Activated CD4-positive, alpha-beta T cell treated with anti-CD3 and anti-CD28 coated beads for 36 hours (primary cell): ENCODE measurements at regions not wholly inside any gene's neighbourhood (a gene's known extent, or its start where the extent isn't known, plus 50 kb on each side); places are given as distances from the start of the nearest gene placed in this dataset.
"Not testable (repeated sequence)": the region's sequence is repeated elsewhere in the genome, so short reads cannot be mapped to it uniquely, and the experiment has no call there.

Source experiments
- ATAC-seq: fragments of 200-7000 bp; cut with Tn5 transposase; one replicate; pipeline ENCODE4 v1.10.0; 2021; ENCODE audit warnings: mild to moderate bottlenecking, moderate library complexity
- CTCF ChIA-PET: fragments of 350-600 bp; sonication (Branson Sonifier 250); formaldehyde crosslinking; loops from one replicate; lab custom pipeline; 2021; ENCODE audit warnings: antibody characterized with exemption; lab: Charles Lee
- POLR2A ChIA-PET: fragments of 350-600 bp; sonication (Branson Sonifier 250); formaldehyde crosslinking; loops from one replicate; lab custom pipeline; 2021; ENCODE audit warnings: antibody characterized with exemption, inconsistent platforms; lab: Charles Lee
- DNase-seq: peaks from one replicate; pipeline ENCODE4 v3.0.0-alpha.2; 2020
- H3K27ac Mint-ChIP-seq: one replicate; pipeline ENCODE4 v1.8.0; 2021; ENCODE audit warnings: mixed read lengths
- H3K27me3 Mint-ChIP-seq: one replicate; pipeline ENCODE4 v1.8.0; 2021; ENCODE audit warnings: mixed read lengths
- H3K36me3 Mint-ChIP-seq: one replicate; pipeline ENCODE4 v1.8.0; 2021; ENCODE audit warnings: low read depth, mixed read lengths
- H3K4me1 Mint-ChIP-seq: one replicate; pipeline ENCODE4 v1.8.0; 2021; ENCODE audit warnings: mixed read lengths
- H3K4me3 Mint-ChIP-seq: one replicate; pipeline ENCODE4 v1.8.0; 2021; ENCODE audit warnings: mild to moderate bottlenecking, moderate library complexity, mixed read lengths
- H3K9me3 Mint-ChIP-seq: one replicate; pipeline ENCODE4 v1.8.0; 2021; ENCODE audit warnings: low read depth, mixed read lengths
- intact Hi-C, 2 experiments: fragments of 100-400 bp; cut with DNase I in 1 of 2; cut with micrococcal nuclease in 1 of 2; formaldehyde crosslinking; loops; one replicate each; pipeline versions ENCODE4 v1.14.2 to v1.15.1; 2022 to 2024; cut with DNase I, micrococcal nuclease

DNA sequence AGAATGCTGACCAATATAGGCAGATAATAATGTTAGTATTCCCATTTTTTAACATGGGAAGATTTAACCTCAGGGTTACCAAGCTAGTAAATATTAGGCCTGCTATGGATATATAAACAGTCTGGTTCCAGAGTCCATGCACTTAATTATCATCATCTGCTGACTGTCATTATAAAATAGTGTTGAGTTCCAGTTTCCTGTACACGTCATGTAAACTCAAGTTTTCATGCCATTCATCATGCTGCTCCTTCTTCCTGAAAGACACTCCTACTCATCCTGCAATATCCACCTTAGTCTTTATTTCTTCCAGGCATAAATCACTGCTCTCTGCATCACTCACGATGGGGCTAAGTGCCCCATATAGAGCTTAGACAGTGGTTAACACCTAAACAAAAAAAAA, 420.8 kb upstream of the SPHKAP start:
- no peak overlapping the region for H3K27ac Mint-ChIP-seq
- CTCF ChIA-PET, result interaction anchor here (0.5 kb wide), 1 partner anchor 51 kb away, joined by 3 read pairs; no protein-coding TSS in a partner anchor
- DNase-seq (no peak), ATAC-seq (no peak)
- peaks cover 4% of the 10 kb centered on the region for H3K9me3 Mint-ChIP-seq
- H3K36me3 Mint-ChIP-seq, result no peaks in the 10 kb centered on the region
- H3K27me3 Mint-ChIP-seq, result no peaks in the 10 kb centered on the region
- H3K4me1 Mint-ChIP-seq, result no peaks in the 10 kb centered on the region
- H3K4me3 Mint-ChIP-seq, result no peak overlapping the region
- intact Hi-C loops, result no loop called here
- POLR2A ChIA-PET, result no interaction called here

DNA sequence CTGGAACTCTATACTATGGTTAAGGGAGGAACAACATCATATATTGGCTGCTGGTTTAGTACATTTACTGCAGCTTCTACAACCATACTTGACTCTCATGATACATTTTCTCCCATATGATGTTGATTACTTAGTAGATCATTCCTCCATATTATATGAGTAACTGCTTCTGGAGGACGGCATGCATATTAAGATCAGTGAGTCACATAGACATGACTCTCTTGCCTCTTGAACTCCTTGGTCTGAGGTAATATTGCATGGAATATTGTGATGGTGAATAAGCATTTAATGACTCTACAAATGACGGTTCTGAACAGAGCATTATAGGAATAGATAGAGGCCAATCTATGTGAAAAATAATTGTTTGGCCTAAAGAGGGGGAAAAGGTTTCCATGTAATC, 418.8 kb upstream of the SPHKAP start:
- Mint-ChIP-seq H3K4me3 (no peak overlapping the region), H3K36me3 (no peaks in the 10 kb centered on the region), H3K27ac (no peak overlapping the region), H3K27me3 (no peaks in the 10 kb centered on the region), H3K9me3 (peaks cover 6% of the 10 kb centered on the region), H3K4me1 (no peaks in the 10 kb centered on the region)
- no peak for DNase-seq
- ATAC-seq, result no peak
- CTCF ChIA-PET, result no interaction called here
- POLR2A ChIA-PET, result no interaction called here
- intact Hi-C loops, result no loop called here

DNA sequence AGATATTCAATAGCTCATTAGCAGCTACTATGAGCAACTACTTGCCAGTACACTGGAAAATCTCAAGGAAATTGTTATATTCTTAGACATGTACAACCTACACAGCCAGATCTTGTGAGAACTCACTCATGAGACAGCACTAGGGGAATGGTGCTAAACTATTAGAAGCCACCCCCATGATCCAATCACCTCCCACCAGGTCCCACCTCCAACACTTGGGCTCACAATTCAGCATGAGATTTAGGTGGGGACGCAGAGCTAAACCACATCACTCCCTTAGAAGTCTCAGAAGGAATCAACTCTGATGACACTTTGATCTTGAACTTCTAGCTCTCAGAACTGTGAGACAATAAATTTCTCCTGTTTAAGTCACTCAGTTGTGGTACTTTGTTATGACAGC, 418.3 kb upstream of the SPHKAP start:
- intact Hi-C loops, result no loop called here
- ChIA-PET POLR2A (no interaction called here), CTCF (no interaction called here)
- H3K4me1 Mint-ChIP-seq, result no peaks in the 10 kb centered on the region
- H3K36me3 Mint-ChIP-seq, result no peaks in the 10 kb centered on the region
- H3K27me3 Mint-ChIP-seq, result no peaks in the 10 kb centered on the region
- ATAC-seq (no peak), DNase-seq (no peak)
- no peak overlapping the region for H3K27ac Mint-ChIP-seq
- H3K4me3 Mint-ChIP-seq, result no peak overlapping the region
- peaks cover 6% of the 10 kb centered on the region for H3K9me3 Mint-ChIP-seq

DNA sequence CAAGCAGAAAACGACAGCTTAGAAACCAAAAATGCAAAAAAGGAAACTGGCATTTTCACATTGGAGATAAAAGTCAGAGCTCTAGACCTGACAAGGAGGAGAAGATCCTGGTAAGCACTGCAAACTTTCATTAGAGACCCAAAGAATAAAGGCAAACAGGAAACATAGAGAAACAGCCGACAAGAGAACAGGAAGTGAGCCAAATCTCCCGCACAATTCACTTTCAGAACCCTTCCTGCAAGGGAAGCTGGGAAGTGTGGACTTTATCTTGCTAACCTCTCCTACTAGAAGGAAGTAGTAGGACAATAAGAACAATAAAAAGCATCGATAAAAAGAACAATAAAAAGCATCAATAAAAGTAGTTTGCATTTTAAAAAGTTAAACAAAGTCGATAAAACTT, 417.8 kb upstream of the SPHKAP start:
- ATAC-seq, result no peak

DNA sequence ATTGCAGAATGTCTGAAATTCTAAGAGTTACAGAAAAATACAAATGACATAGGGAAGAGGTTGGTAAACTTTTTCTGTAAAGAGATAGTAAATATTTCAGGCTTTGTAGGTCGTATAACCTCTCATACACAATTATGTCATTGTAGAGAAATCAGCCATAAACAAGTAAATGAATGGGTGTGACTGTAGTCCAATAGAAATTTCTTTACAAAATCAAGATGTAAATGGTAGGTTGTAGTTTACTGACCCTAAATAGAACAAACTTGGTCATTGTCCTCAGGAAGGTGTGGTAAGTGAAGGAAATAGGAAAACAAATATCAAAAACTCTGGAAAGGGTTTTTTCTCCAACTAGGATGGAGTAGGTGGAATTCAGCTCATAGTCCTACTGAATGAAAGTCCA, 415.5 kb upstream of the SPHKAP start:
- no peak for DNase-seq
- CTCF ChIA-PET, result no interaction called here
- no peak overlapping the region for H3K27ac Mint-ChIP-seq

More for the DNA sequence above, 417.8 kb upstream of the SPHKAP start:
- Mint-ChIP-seq H3K9me3 (peaks cover 6% of the 10 kb centered on the region), H3K27me3 (no peaks in the 10 kb centered on the region), H3K36me3 (no peaks in the 10 kb centered on the region), H3K27ac (no peak overlapping the region), H3K4me3 (no peak overlapping the region), H3K4me1 (no peaks in the 10 kb centered on the region)
- no peak for DNase-seq
- ChIA-PET POLR2A (no interaction called here), CTCF (no interaction called here)
- intact Hi-C loops, result no loop called here

DNA sequence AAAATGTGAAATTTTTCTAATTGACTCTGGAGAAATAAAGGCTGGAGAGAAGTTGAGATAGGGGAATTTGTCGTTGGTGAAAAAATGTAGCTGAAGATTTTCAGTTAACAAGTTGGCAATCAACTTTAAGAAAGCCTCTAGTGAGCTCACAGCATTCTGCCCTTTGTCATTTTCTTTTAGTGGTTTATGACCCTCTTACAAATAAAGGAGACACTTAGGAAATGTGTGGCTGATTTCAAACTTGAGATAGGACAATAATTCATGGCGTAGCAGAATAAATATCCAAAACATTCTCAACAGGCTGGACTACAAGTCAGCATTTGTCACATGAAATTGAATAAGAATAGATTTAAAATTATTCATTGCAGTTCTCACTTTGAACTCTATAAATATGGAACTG, 412.5 kb upstream of the SPHKAP start:
- Mint-ChIP-seq H3K4me3 (no peak overlapping the region), H3K27ac (no peak overlapping the region), H3K9me3 (peaks cover 10% of the 10 kb centered on the region), H3K4me1 (no peaks in the 10 kb centered on the region), H3K27me3 (no peaks in the 10 kb centered on the region), H3K36me3 (no peaks in the 10 kb centered on the region)
- DNase-seq, result no peak
- intact Hi-C loops, result no loop called here
- POLR2A ChIA-PET, result no interaction called here
- CTCF ChIA-PET, result no interaction called here
- no peak for ATAC-seq

More for the DNA sequence above, 415.5 kb upstream of the SPHKAP start:
- no peaks in the 10 kb centered on the region for H3K36me3 Mint-ChIP-seq
- H3K9me3 Mint-ChIP-seq, result peaks cover 6% of the 10 kb centered on the region
- POLR2A ChIA-PET, result no interaction called here
- intact Hi-C loops, result no loop called here
- H3K4me3 Mint-ChIP-seq, result no peak overlapping the region
- no peak for ATAC-seq
- H3K4me1 Mint-ChIP-seq, result no peaks in the 10 kb centered on the region
- no peaks in the 10 kb centered on the region for H3K27me3 Mint-ChIP-seq

DNA sequence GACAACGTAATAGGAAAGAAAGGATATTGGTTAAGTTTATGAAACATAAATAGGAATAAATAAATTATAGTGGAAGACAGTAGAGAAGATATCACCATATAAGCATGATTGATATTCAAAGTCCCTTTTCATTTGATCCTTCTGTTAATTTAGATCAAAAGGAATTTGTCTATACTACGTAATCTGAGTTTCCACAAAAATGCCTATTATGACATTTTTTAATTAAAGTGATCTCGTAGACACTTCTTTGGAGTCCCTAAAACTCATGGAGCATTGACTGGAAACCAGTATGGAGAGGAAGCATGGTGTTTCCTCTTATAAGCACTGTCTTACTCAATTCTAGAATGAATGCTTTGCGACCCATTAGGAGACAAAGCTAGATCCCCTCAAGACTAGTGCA, 411.4 kb upstream of the SPHKAP start:
- Mint-ChIP-seq H3K36me3 (no peaks in the 10 kb centered on the region), H3K4me1 (no peaks in the 10 kb centered on the region), H3K27ac (no peak overlapping the region), H3K27me3 (no peaks in the 10 kb centered on the region), H3K4me3 (no peak overlapping the region), H3K9me3 (peaks cover 12% of the 10 kb centered on the region)
- DNase-seq (no peak), ATAC-seq (no peak)
- intact Hi-C loops, result no loop called here
- ChIA-PET POLR2A (no interaction called here), CTCF (no interaction called here)

DNA sequence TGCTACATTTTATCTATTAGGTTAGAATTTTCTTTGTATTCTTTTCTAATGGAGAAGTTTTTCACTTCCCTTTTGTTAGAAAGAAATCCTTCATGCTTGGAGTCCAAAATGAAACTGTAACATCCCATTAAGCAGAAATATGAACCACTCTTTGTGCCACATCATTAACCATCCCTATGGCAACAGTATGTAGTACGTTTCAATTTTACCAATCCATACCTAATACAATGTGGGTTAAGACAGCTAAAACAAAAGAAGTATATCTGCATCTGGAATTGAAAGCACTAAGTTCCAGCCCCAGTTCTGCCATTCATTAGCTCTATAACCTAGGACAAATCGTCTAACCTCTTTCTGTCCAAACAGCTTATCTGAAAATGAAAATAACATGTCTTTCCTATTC, 409.2 kb upstream of the SPHKAP start:
- CTCF ChIA-PET, result no interaction called here
- no peak overlapping the region for H3K27ac Mint-ChIP-seq
- H3K4me1 Mint-ChIP-seq, result no peaks in the 10 kb centered on the region
- no peaks in the 10 kb centered on the region for H3K27me3 Mint-ChIP-seq
- H3K9me3 Mint-ChIP-seq, result peaks cover 11% of the 10 kb centered on the region
- no peaks in the 10 kb centered on the region for H3K36me3 Mint-ChIP-seq
- POLR2A ChIA-PET, result no interaction called here
- ATAC-seq (no peak), DNase-seq (no peak)
- intact Hi-C loops, result no loop called here
- no peak overlapping the region for H3K4me3 Mint-ChIP-seq

DNA sequence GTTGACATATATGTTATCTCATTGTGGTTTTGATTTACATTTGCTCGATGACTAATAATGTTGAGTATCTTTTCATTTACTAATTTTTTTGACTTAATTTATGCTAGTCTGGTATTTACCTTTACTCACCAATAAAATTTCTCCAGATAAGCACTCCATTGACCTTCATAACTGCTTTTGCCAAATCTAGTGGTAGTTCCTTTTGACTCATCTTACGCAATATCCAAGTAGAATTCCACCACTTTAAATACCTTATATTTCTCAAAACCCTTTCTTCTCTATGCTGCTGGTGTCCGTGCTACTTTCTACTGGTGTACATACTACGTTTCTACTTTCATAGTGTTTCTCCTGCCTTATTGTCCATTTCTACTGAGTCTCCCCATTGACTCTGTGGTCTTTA, 407.6 kb upstream of the SPHKAP start:
- CTCF ChIA-PET, result no interaction called here
- peaks cover 11% of the 10 kb centered on the region for H3K9me3 Mint-ChIP-seq
- no peak overlapping the region for H3K4me3 Mint-ChIP-seq

DNA sequence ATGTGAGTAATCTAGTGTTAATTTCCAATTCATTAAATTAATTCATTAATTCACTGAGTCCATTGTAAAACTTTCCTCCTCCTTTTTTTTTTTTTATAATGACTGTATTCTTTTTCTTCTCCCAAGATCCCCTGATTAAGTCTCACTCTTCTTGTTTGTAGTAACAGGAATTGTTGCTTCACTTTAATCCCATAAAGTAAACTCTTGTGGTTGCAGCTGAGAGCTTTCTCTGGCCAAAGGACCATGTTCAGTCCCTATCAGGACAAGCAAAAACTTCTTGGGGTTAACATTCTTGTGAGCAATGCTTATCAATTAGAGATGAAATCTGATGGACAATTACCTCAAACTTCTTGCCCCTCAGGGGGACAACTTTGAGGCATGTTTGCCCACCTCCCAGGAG, 400.2 kb upstream of the SPHKAP start:
- Mint-ChIP-seq H3K36me3 (no peaks in the 10 kb centered on the region), H3K4me1 (no peaks in the 10 kb centered on the region), H3K27ac (no peak overlapping the region), H3K27me3 (no peaks in the 10 kb centered on the region), H3K9me3 (peaks cover 2% of the 10 kb centered on the region), H3K4me3 (no peak overlapping the region)
- ChIA-PET CTCF (no interaction called here), POLR2A (no interaction called here)
- intact Hi-C loops, result no loop called here
- ATAC-seq (no peak), DNase-seq (no peak)

More for the DNA sequence above, 407.6 kb upstream of the SPHKAP start:
- Mint-ChIP-seq H3K27me3 (no peaks in the 10 kb centered on the region), H3K36me3 (no peaks in the 10 kb centered on the region), H3K27ac (no peak overlapping the region), H3K4me1 (no peaks in the 10 kb centered on the region)
- POLR2A ChIA-PET, result no interaction called here
- intact Hi-C loops, result no loop called here
- ATAC-seq (no peak), DNase-seq (no peak)

DNA sequence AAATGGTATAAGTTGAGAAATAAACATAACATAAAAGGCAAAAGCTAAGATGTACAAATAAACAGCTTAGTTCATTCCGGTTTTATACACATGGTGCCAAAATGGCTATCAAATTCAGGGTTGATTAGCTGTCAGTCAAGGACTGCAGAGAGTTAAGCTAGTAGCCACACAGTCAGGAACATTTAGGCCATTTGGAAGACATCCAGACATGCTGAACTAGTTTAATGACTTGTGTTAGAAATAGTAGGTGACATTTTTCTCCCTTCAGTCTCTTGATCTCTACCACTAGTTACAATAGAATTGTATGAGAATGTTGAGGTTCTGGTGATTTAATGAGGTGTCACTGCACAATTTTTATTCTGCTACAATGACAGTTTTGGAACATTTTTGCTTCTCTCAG, 394.4 kb upstream of the SPHKAP start:
- Mint-ChIP-seq H3K4me3 (no peak overlapping the region), H3K36me3 (no peaks in the 10 kb centered on the region), H3K4me1 (no peaks in the 10 kb centered on the region), H3K27ac (no peak overlapping the region), H3K9me3 (peaks cover 2% of the 10 kb centered on the region), H3K27me3 (no peaks in the 10 kb centered on the region)
- POLR2A ChIA-PET, result no interaction called here
- intact Hi-C loops, result no loop called here
- ATAC-seq, result no peak
- CTCF ChIA-PET, result no interaction called here
- DNase-seq, result no peak

DNA sequence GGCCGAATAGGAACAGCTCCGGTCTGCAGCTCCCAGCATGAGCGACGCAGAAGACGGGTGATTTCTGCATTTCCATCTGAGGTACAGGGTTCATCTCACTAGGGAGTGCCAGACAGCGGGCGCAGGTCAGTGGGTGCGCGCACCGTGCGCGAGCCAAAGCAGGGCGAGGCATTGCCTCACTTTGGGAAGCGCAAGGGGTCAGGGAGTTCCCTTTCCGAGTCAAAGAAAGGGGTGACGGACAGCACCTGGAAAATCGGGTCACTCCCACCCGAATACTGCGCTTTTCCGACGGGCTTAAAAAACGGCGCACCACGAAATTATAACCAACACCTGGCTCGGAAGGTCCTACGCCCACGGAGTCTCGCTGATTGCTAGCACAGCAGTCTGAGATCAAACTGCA, 386.8 kb upstream of the SPHKAP start:
- H3K4me3 Mint-ChIP-seq, result not testable (repeated sequence)

DNA sequence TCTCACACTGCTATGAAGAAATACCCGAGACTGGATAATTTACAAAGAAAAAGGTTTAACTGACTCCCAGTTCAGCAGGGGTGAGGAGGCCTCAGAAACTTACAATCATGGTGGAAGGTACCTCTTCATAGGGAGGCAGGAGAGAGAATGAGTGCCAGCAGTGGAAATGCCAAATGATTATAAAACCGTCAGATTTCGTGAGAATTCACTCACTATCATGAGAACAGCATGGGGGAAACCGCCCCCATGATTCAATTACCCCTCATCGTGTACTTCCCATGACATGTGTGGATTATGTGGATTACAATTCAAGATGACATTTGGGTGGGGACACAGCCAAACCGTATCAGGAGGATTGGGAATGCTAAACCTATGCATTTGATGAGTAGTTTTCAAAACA, 380.3 kb upstream of the SPHKAP start:
- POLR2A ChIA-PET, result no interaction called here
- Mint-ChIP-seq H3K36me3 (no peaks in the 10 kb centered on the region), H3K9me3 (peaks cover 7% of the 10 kb centered on the region), H3K27me3 (no peaks in the 10 kb centered on the region), H3K4me3 (no peak overlapping the region), H3K27ac (no peak overlapping the region), H3K4me1 (no peaks in the 10 kb centered on the region)
- DNase-seq (no peak), ATAC-seq (no peak)
- CTCF ChIA-PET, result no interaction called here
- intact Hi-C loops, result no loop called here

More for the DNA sequence above, 386.8 kb upstream of the SPHKAP start:
- intact Hi-C loops, H3K36me3 Mint-ChIP-seq, ATAC-seq, H3K4me1 Mint-ChIP-seq, H3K27me3 Mint-ChIP-seq, H3K9me3 Mint-ChIP-seq, H3K27ac Mint-ChIP-seq, POLR2A ChIA-PET, DNase-seq, CTCF ChIA-PET: not testable (repeated sequence)
